UCSD-AML1 (cell line): ENCODE measurements at regions not wholly inside any gene's neighbourhood (a gene's known extent, or its start where the extent isn't known, plus 50 kb on each side); places are given as distances from the start of the nearest gene placed in this dataset.
A peak's percentile ranks its signal among the peaks of the same experiment; 100 is the strongest.

Experiments used
- DNase-seq: peaks from one replicate; lab custom pipeline; 2025; ENCODE audit not compliant: unreplicated experiment; lab: John Stamatoyannopoulos, UW

GRCh38 chr1:230517326-230517725 is 91.2 kb upstream of the PGBD5 start:
- DNase-seq = no peak

GRCh38 chr1:230516889-230517288 is 90.8 kb upstream of the PGBD5 start:
- DNase-seq = no peak

GRCh38 chr1:230515451-230516145 is 89.5 kb upstream of the PGBD5 start:
- DNase-seq = no peak

GRCh38 chr1:230510496-230510895 is 84.4 kb upstream of the PGBD5 start:
- no peak for DNase-seq

GRCh38 chr1:230509281-230509977 is 83.3 kb upstream of the PGBD5 start:
- DNase-seq = no peak

- DNase-seq = peak; percentile 13
These were observed 81.7 kb upstream of the PGBD5 start for GRCh38 chr1:230507666-230508402.

- no peak for DNase-seq
These were observed 81.1 kb upstream of the PGBD5 start for GRCh38 chr1:230507236-230507635.

GRCh38 chr1:230506451-230506850 is 80.3 kb upstream of the PGBD5 start:
- no peak for DNase-seq

- no peak for DNase-seq
These were observed 78.2 kb upstream of the PGBD5 start for GRCh38 chr1:230504310-230504709.

GRCh38 chr1:230503726-230504125 is 77.6 kb upstream of the PGBD5 start:
- DNase-seq = no peak

GRCh38 chr1:230502996-230503395 is 76.9 kb upstream of the PGBD5 start:
- DNase-seq = no peak

GRCh38 chr1:230502306-230502705 is 76.2 kb upstream of the PGBD5 start:
- no peak for DNase-seq

- DNase-seq = no peak
These were observed 75.7 kb upstream of the PGBD5 start for GRCh38 chr1:230501849-230502248.

GRCh38 chr1:230501242-230501641 is 75.1 kb upstream of the PGBD5 start:
- no peak for DNase-seq

- DNase-seq = no peak
These were observed 73.9 kb upstream of the PGBD5 start for GRCh38 chr1:230500063-230500462.

- DNase-seq = no peak
These were observed 73.4 kb upstream of the PGBD5 start for GRCh38 chr1:230499496-230499895.

GRCh38 chr1:230498704-230499103 is 72.6 kb upstream of the PGBD5 start:
- no peak for DNase-seq

- DNase-seq = no peak
These were observed 70.3 kb upstream of the PGBD5 start for GRCh38 chr1:230496451-230496850.

- no peak for DNase-seq
These were observed 69.8 kb upstream of the PGBD5 start for GRCh38 chr1:230495891-230496385.

- no peak for DNase-seq
These were observed 68.9 kb upstream of the PGBD5 start for GRCh38 chr1:230495076-230495475.

GRCh38 chr1:230494514-230494913 is 68.4 kb upstream of the PGBD5 start:
- no peak for DNase-seq

GRCh38 chr1:230494026-230494425 is 67.9 kb upstream of the PGBD5 start:
- DNase-seq = no peak
